Thyroid gland (tissue), 4 donors: ENCODE measurements at regions not wholly inside any gene's neighbourhood (a gene's known extent, or its start where the extent isn't known, plus 50 kb on each side); places are given as distances from the start of the nearest gene placed in this dataset.

Experiments used
- DNase-seq, 2 donors: peaks; one replicate each; pipeline ENCODE4 v3.0.0-alpha.2; 2019
- H3K27ac ChIP-seq, 3 donors: fragments of 200-600 bp; sonication (generic); 1 replicate in 2 of 3; 2 replicates in 1 of 3; pipeline ENCODE4 v1.5.1; 2016 to 2019; ENCODE audit warnings: mild to moderate bottlenecking in 1 of 3, moderate library complexity in 1 of 3
- H3K27me3 ChIP-seq: fragments of 200-600 bp; sonication (generic); one replicate; pipeline ENCODE4 v1.5.1; 2019
- H3K36me3 ChIP-seq, 2 donors: fragments of 200-600 bp; sonication (generic); one replicate each; pipeline ENCODE4 v1.5.1; 2016 to 2019
- H3K4me1 ChIP-seq, 2 donors: fragments of 200-600 bp; sonication (generic); one replicate each; pipeline ENCODE4 v1.5.1; 2017 to 2019
- H3K4me3 ChIP-seq, 3 donors: fragments of 200-600 bp; sonication (generic); replicated peaks in 1 of 3; 1 replicate in 2 of 3; 2 replicates in 1 of 3; pipeline ENCODE4 v1.5.1; 2016; ENCODE audit warnings: mild to moderate bottlenecking in 1 of 3
- H3K9me3 ChIP-seq: fragments of 200-600 bp; sonication (generic); one replicate; pipeline ENCODE4 v1.5.1; 2017
- CTCF ChIP-seq, 6 experiments: fragments of 200-600 bp in 3 of 6; fragments of 450-650 bp in 3 of 6; sonication (generic) in 3 of 6; IDR thresholded peaks; one replicate each; pipeline ENCODE4 v1.5.1; 2016 to 2019; ENCODE audit warnings: antibody characterized with exemption in 6 of 6, mild to moderate bottlenecking in 2 of 6, inconsistent platforms in 1 of 6, moderate library complexity in 1 of 6
- POLR2A ChIP-seq, 2 donors: fragments of 450-650 bp; IDR thresholded peaks; one replicate each; pipeline ENCODE4 v1.6.1; 2017; ENCODE audit warnings: antibody characterized with exemption in 2 of 2, mild to moderate bottlenecking in 2 of 2, moderate library complexity in 1 of 2
- WGBS, 2 donors: methylation state at CpG; one replicate each; pipeline ENCODE4 v1.1.5; 2017; 5-methylcytosine and 5-hydroxymethylcytosine counted together
- intact Hi-C: fragments of 100-400 bp; cut with DNase I; formaldehyde crosslinking; loops from one replicate; pipeline ENCODE4 v1.15.1; 2023

- WGBS, 2 donors, result 89 to 92% methylated on average over 4 of the region's 4 CpGs
- H3K4me3 ChIP-seq, result no peak overlapping the region
- intact Hi-C loops, result no loop called here
- DNase-seq, result no peak
- H3K27me3 ChIP-seq, result no peaks in the 10 kb centered on the region
- no peaks in the 10 kb centered on the region for H3K9me3 ChIP-seq
- no peaks in the 10 kb centered on the region for H3K36me3 ChIP-seq
- H3K4me1 ChIP-seq, result no peaks in the 10 kb centered on the region
- H3K27ac ChIP-seq, result no peak overlapping the region
- TF ChIP-seq POLR2A (IDR thresholded peaks at IDR 0.05), result no peak
- no peak for TF ChIP-seq CTCF (IDR thresholded peaks at IDR 0.05)
These were observed 228.6 kb upstream of the HCCS start for GRCh38 chrX:10882484-10882883.

GRCh38 chrX:10884246-10884645 lies 226.9 kb upstream of the HCCS start:
- Histone ChIP-seq H3K27ac (no peak overlapping the region), H3K4me3 (no peak overlapping the region), H3K4me1 (no peaks in the 10 kb centered on the region), H3K9me3 (no peaks in the 10 kb centered on the region), H3K27me3 (no peaks in the 10 kb centered on the region), H3K36me3 (no peaks in the 10 kb centered on the region)
- DNase-seq, result no peak
- intact Hi-C loops, result no loop called here
- no peak for TF ChIP-seq POLR2A (IDR thresholded peaks at IDR 0.05)
- TF ChIP-seq CTCF (IDR thresholded peaks at IDR 0.05), result no peak
- WGBS, 2 donors, result 78 to 91% methylated on average over 2 of the region's 2 CpGs

GRCh38 chrX:10892621-10893225 lies 218.4 kb upstream of the HCCS start:
- WGBS, 2 donors, result 95 to 96% methylated on average over 1 of the region's 1 CpG
- no peaks in the 10 kb centered on the region for H3K9me3 ChIP-seq
- H3K4me3 ChIP-seq, result no peak overlapping the region
- H3K27ac ChIP-seq, result no peak overlapping the region
- TF ChIP-seq CTCF (IDR thresholded peaks at IDR 0.05), result no peak
- TF ChIP-seq POLR2A (IDR thresholded peaks at IDR 0.05), result no peak
- H3K4me1 ChIP-seq, result no peaks in the 10 kb centered on the region
- no peak for DNase-seq
- no peaks in the 10 kb centered on the region for H3K36me3 ChIP-seq
- intact Hi-C loops, result no loop called here
- H3K27me3 ChIP-seq, result no peaks in the 10 kb centered on the region

GRCh38 chrX:10893366-10893765 lies 217.8 kb upstream of the HCCS start:
- WGBS, 2 donors, result 86 to 91% methylated on average over 2 of the region's 2 CpGs
- intact Hi-C loops, result no loop called here
- no peaks in the 10 kb centered on the region for H3K27me3 ChIP-seq
- TF ChIP-seq CTCF (IDR thresholded peaks at IDR 0.05) (no peak), POLR2A (IDR thresholded peaks at IDR 0.05) (no peak)
- no peak overlapping the region for H3K4me3 ChIP-seq
- H3K9me3 ChIP-seq, result no peaks in the 10 kb centered on the region
- DNase-seq, result no peak
- no peak overlapping the region for H3K27ac ChIP-seq
- H3K4me1 ChIP-seq, result no peaks in the 10 kb centered on the region
- no peaks in the 10 kb centered on the region for H3K36me3 ChIP-seq

- no peaks in the 10 kb centered on the region for H3K27me3 ChIP-seq
- no peak overlapping the region for H3K4me3 ChIP-seq
- H3K9me3 ChIP-seq, result no peaks in the 10 kb centered on the region
- no peaks in the 10 kb centered on the region for H3K36me3 ChIP-seq
- TF ChIP-seq CTCF (IDR thresholded peaks at IDR 0.05), result no peak
- no peak for TF ChIP-seq POLR2A (IDR thresholded peaks at IDR 0.05)
- intact Hi-C loops, result no loop called here
- H3K4me1 ChIP-seq, result no peaks in the 10 kb centered on the region
- H3K27ac ChIP-seq, result no peak overlapping the region
- no peak for DNase-seq
- WGBS, 2 donors, result 96 to 97% methylated on average over 7 of the region's 7 CpGs
These were observed 217.2 kb upstream of the HCCS start for GRCh38 chrX:10893976-10894375.
